ENCODE measurements at regions not wholly inside any gene's neighbourhood (a gene's known extent, or its start where the extent isn't known, plus 50 kb on each side); places are given as distances from the start of the nearest gene placed in this dataset.

GRCh38 chr4:108520807-108521206 is 99.6 kb upstream of the RPL34 start:
- no peak for DNase-seq

GRCh38 chr4:108519911-108520601 is 100.3 kb upstream of the RPL34 start:
- no peak for DNase-seq

DNA sequence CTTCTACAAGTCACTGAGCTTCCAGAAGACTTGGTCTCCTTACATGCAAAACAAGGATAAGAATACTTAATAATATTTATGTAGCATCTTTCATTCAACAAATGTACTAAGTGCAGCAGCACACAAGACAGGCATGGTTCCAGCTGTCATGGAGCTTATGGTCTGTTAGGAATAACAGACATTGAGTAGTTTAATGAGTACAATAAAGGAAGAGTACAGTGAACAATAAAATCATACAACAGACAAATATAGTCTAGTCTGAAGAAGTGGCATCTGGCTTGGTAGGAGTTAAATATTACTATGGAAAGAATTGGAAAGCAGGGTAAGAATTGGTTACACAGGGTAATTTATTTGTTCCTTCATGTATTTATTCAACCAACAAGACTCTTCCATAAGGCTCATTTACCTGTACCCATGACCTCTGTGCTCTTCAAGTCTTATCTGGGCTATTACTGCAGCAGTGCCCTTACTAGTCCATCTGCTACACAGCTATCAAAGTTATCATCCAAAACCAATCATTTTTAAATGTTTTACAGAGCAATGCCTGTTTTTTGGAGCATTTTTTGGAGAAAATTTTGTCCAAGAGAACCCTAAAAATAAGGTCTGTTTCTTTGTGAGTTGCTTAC is 101.1 kb upstream of the RPL34 start:
- DNase-seq, result no peak

DNA sequence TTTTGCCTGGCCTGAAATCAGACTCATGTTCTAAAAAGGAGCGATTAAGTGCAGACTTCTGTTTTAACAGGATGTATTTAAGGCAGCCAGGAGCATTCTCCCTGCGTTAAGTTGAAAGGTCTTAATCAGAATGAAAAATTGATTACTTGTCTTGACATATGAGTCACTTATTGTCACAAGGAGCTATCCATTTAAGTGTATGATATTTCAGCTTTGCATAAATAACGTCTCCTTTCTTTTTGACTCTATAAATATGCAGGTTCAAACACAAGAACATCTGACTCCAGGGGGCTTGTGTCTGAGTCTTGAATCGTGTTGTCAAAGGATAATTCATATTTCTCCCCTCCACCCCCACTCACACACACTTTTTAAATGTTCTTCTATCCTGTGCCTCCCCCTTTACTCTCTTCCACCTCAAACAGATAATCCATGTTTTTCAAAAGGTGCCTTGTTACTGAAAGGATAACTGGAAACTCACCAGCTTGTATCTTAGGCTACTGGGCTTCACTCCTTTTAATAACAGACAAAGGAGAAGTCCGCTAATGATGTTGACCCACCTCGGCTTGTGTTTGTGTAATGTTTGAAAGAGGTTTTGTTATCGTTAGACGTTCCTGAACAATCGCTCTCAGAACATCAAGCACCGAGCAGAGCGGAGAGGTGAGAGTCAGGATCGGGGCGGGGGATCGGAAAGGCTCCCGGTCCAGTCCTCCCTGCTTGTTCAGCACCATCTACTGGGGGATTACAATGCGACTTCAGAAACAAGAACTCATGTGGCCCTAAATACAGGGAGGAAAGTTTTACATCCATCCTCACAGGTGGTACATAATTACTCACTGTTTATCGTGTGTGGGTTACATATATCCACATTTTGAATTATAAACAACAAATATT is 107.5 kb upstream of the RPL34 start:
- DNase-seq, result no peak

- no peak for DNase-seq
These were observed 108.8 kb upstream of the RPL34 start for GRCh38 chr4:108511618-108512017.

DNA sequence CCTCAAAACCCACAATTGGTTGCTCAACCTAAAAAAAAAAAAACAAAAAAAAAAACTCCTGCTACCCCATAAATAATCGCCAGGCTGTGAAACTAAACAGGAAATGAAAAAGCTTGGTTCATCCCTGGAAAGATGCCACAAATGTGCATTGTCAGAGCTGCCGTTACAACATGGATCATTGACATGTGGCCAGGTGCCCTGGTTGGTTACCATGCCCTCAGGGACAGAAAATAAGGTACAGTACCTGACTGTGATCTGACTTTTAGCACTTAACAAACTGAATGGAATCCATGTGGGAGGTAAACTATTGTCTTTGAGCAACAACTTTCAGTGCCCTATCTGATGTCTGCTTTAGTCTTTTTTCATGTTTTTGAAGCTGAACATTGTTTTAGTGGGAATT is 118.0 kb upstream of the RPL34 start:
- DNase-seq, result no peak

DNA sequence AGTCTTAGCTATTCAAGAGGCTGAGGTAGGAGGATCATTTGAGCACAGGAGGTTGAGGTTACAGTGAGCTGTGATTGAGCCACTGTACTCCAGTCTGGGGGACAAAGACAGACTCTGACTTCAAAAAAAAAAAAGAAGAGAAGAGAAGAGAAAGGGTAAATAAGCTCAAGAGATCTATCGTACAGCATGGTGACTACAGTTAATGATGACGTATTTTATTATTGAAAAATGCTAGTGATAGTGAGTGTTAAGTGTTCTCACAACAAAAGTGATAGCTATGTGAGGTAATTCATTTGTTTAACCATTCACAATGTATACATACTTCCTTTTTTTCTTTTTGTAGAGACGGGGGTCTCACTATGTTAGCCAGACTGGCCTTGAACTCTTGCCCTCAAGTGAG is 121.5 kb upstream of the RPL34 start:
- DNase-seq, result no peak

DNA sequence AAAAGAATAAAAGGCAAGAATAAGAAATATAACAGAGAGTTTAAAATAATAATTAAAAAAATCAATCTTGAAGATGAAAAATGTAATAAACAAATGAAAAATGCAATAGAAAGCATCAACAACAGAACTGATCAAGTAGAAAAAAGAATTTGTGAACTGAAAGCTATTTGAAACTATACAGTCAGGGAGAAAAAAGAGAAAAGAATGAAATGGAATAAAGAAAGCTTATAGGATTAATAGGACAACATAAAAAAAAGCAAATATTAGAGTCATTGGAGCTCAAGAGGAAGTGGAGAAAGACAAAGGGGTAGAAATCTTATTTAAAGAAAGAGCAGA is 126.8 kb upstream of the RPL34 start:
- no peak for DNase-seq

- no peak for DNase-seq
These were observed 127.4 kb upstream of the RPL34 start for GRCh38 chr4:108492816-108493595.

DNA sequence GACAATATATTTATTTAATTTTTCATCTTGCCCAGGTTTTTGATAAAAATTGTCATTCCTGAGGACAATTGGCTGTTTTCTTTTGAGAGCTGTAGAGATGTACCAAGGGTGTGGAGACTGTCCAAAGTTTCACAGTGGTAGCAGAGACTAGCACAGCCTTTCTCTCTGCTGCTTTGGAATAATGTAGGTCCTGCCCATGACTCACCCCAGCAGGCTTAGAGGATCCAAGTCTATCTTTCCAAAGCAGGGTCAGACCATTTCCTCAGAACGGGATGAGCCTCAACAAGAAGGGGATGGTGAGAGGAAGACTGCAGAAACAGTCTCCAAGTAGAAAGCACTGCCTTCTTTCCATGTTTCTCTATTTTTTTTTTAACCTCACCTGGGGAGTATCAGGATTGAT is 131.5 kb upstream of the RPL34 start:
- DNase-seq, result no peak

- DNase-seq, result no peak
These were observed 134.3 kb upstream of the RPL34 start for GRCh38 chr4:108486046-108486445.

GRCh38 chr4:108484187-108484586 is 136.2 kb upstream of the RPL34 start:
- no peak for DNase-seq

DNA sequence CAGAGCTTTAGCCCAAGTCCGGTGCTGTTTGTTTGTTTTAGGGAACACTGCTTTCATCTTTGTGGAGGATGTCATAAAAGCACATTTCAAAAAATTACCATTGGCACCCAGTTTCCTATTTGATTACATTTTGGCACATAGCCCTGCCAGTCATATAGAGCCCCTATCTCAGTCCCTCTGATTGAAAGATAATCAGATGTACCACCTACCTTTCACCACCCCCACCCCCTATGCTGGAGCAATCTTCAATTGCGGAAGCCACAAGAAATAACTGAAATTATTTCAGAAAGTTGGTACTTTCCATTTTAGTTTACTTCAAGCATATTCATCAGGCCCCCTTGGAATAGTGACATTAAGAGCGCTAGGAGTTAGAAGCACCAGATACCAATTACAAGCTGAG is 136.7 kb upstream of the RPL34 start:
- no peak for DNase-seq

DNA sequence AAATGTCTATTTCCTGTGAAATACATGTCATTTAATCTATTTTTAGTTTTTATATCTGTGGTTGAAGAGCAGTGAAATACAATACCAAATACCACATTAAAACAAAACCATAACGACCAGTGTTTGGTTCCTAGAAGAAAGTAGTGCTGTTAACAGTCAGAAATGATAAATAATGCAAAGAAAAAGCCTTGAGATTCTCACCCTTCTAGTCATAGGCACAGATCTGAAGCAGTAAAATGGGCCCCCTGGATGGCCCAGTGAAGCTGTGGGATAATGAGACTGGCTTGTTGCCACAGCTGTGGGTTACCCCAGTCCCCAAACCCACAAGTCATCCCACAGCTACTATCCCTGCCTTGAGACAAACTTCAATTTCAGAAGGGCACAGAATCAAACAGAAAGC is 137.3 kb upstream of the RPL34 start:
- no peak for DNase-seq

DNA sequence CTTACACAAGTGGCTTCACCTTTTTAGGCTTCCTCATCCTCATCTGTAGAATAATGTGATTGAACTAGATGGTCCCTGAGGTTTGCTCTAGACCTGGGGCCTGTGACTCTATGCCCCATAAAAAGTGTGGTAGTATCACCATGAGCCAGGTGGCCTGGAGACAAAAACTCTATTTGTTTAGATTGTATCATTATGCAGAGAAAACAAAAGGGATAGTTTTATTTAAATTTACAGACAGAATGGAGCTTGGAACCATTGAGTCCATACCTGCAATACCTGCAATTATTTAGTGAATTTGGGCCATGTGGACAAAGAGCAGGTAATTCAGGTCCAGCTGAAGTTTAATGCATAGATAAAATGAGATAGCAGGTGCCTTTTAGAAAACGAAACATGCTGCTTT is 139.5 kb upstream of the RPL34 start:
- no peak for DNase-seq

- DNase-seq, result no peak
These were observed 142.8 kb upstream of the RPL34 start for GRCh38 chr4:108477527-108478108.

GRCh38 chr4:108473163-108473720 is 147.1 kb upstream of the RPL34 start:
- no peak for DNase-seq

GRCh38 chr4:108466936-108467902 is 153.2 kb upstream of the RPL34 start:
- DNase-seq, result no peak

GRCh38 chr4:108465886-108466500 is 154.4 kb upstream of the RPL34 start:
- no peak for DNase-seq

GRCh38 chr4:108458681-108459080 is 161.7 kb upstream of the RPL34 start:
- no peak for DNase-seq

DNA sequence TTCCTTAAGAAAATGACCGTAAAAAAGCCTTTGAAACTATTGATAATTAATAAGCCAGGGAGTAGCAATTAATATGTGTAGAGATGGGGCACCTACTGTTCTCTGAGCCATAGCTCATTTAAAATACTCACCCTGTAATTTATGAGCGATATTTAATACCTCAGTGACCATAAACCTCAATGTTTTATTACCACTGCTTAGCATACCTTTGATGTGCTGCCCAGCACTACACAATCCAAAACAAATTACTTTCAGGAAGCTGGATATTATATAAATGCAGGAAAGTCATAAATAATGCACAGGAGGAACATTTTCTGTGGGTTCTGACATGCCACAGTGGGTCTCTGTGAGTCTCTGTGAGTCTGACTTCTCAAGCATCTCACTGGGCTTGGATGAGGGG is 166.1 kb upstream of the RPL34 start:
- DNase-seq, result no peak
